GM12878 (cell line): ENCODE measurements at regions not wholly inside any gene's neighbourhood (a gene's known extent, or its start where the extent isn't known, plus 50 kb on each side); places are given as distances from the start of the nearest gene placed in this dataset.

Source experiments
- ATAC-seq: fragments of 200-7000 bp; cut with Tn5 transposase; 3 replicates; pipeline ENCODE4 v1.9.1; 2020; ENCODE audit warnings: mild to moderate bottlenecking, moderate library complexity
- BruUV-seq: library from RNA; stranded (reverse); fragments of 400-500 nt; replicated peaks from 2 replicates; lab custom pipeline; 2021; lab: Mats Ljungman, UMichigan
- CTCF ChIA-PET: fragments of 300-600 bp; sonication (Branson Sonifier 250); formaldehyde crosslinking; extraction: SDS; loops from one replicate; lab custom pipeline; 2021; ENCODE audit warnings: inconsistent platforms; lab: Yijun Ruan, JAX
- POLR2A ChIA-PET: fragments of 350-600 bp; formaldehyde crosslinking; extraction: SDS; loops from one replicate; lab custom pipeline; 2021; ENCODE audit warnings: inconsistent platforms; lab: Charles Lee
- RAD21 ChIA-PET: fragments of 300-600 bp; sonication (Branson Sonifier 250); formaldehyde crosslinking; loops from one replicate; lab custom pipeline; 2023; ENCODE audit warnings: antibody characterized with exemption; ENCODE audit not compliant: unreplicated experiment; lab: Charles Lee
- SMC1A ChIA-PET: fragments of 300-600 bp; sonication (Branson Sonifier 250); formaldehyde crosslinking; loops from one replicate; lab custom pipeline; 2023; ENCODE audit not compliant: unreplicated experiment, uncharacterized antibody; lab: Charles Lee
- DNase-seq: peaks from one replicate; pipeline ENCODE4 v3.0.0-alpha.2; 2011; ENCODE audit warnings: low read depth, low spot score
- FAIRE-seq: peaks from 3 replicates; lab custom pipeline; 2011; peaks lifted over from hg19 to GRCh38; lab: Jason Lieb, UNC
- H2AFZ ChIP-seq: 2 replicates; pipeline ENCODE4 v1.6.0; 2011; ENCODE audit warnings: low read depth, low read length, control low read depth; ENCODE audit not compliant: control insufficient read depth
- H3K27ac ChIP-seq: 2 replicates; pipeline ENCODE4 v1.5.1; 2011; ENCODE audit warnings: control low read depth; ENCODE audit not compliant: control insufficient read depth, insufficient read depth
- H3K27me3 ChIP-seq, 2 experiments: replicated peaks in 1 of 2; 2 replicates each; pipeline versions ENCODE4 v1.6.0 to v1.6.1; 2011; ENCODE audit warnings: low read length in 1 of 2; ENCODE audit not compliant: control insufficient read depth in 2 of 2, insufficient read depth in 2 of 2
- H3K36me3 ChIP-seq, 2 experiments: 2 replicates each; pipeline ENCODE4 v1.5.1; 2011; ENCODE audit warnings: low read length in 1 of 2; ENCODE audit not compliant: control insufficient read depth in 2 of 2, insufficient read depth in 2 of 2
- H3K4me1 ChIP-seq: 2 replicates; pipeline ENCODE4 v1.6.1; 2011; ENCODE audit warnings: mild to moderate bottlenecking, low read length, moderate library complexity, mixed read lengths; ENCODE audit not compliant: control insufficient read depth, insufficient read depth
- H3K4me2 ChIP-seq: 2 replicates; pipeline ENCODE4 v1.6.0; 2011; ENCODE audit warnings: control low read depth; ENCODE audit not compliant: control insufficient read depth, insufficient read depth
- H3K4me3 ChIP-seq: fragments of 200-600 bp; sonication (generic); 2 replicates; pipeline ENCODE4 v1.5.1; 2016
- H3K79me2 ChIP-seq: 2 replicates; pipeline ENCODE4 v1.6.0; 2011; ENCODE audit warnings: low read length; ENCODE audit not compliant: control insufficient read depth, insufficient read depth
- H3K9ac ChIP-seq: 2 replicates; pipeline ENCODE4 v1.8.0; 2011; ENCODE audit warnings: low read length, control low read depth, mixed read lengths; ENCODE audit not compliant: control insufficient read depth, insufficient read depth
- H3K9me3 ChIP-seq: replicated peaks from 3 replicates; pipeline ENCODE4 v1.5.1; 2011; ENCODE audit warnings: mild to moderate bottlenecking, low read length; ENCODE audit not compliant: control insufficient read depth, insufficient read depth
- H4K20me1 ChIP-seq: 2 replicates; pipeline ENCODE4 v1.6.0; 2011; ENCODE audit not compliant: control insufficient read depth, insufficient read depth
- CBX3 ChIP-seq: fragments of 200-600 bp; sonication (generic); IDR thresholded peaks from 2 replicates; pipeline ENCODE4 v1.6.1; 2016; ENCODE audit warnings: low read depth, borderline replicate concordance
- EED ChIP-seq: sonication (generic); IDR thresholded peaks from 2 replicates; pipeline ENCODE4 v1.6.1; 2016; ENCODE audit warnings: antibody characterized with exemption, low read depth
- EP300 ChIP-seq, 2 experiments: fragments of 150-350 bp in 1 of 2; IDR thresholded peaks; 2 replicates each; pipeline ENCODE4 v1.6.1; 2011 to 2012; ENCODE audit warnings: low read depth in 2 of 2, low read length in 2 of 2, borderline replicate concordance in 1 of 2, improper control_type of control experiment in 1 of 2, inconsistent platforms in 1 of 2; ENCODE audit not compliant: control insufficient read depth in 1 of 2
- ESRRA ChIP-seq: IDR thresholded peaks from 2 replicates; pipeline ENCODE4 v1.6.1; 2012; ENCODE audit warnings: mild to moderate bottlenecking, low read length, improper control_type of control experiment
- IKZF1 ChIP-seq: fragments of 450-650 bp; conservative IDR thresholded peaks from 2 replicates; pipeline ENCODE4 v1.6.1; 2017; ENCODE audit warnings: antibody characterized with exemption, mild to moderate bottlenecking
- MEF2A ChIP-seq: IDR thresholded peaks from 2 replicates; pipeline ENCODE4 v1.6.1; 2011; ENCODE audit warnings: low read depth, mild to moderate bottlenecking, low read length, moderate library complexity; ENCODE audit not compliant: insufficient read depth
- MYC ChIP-seq: IDR thresholded peaks from 2 replicates; pipeline ENCODE4 v1.6.1; 2011; ENCODE audit warnings: mild to moderate bottlenecking, low read length, moderate library complexity, inconsistent platforms; ENCODE audit not compliant: insufficient read depth, insufficient replicate concordance, insufficient read length, severe bottlenecking
- NRF1 ChIP-seq: conservative IDR thresholded peaks from 2 replicates; pipeline ENCODE4 v1.6.1; 2011; ENCODE audit warnings: mild to moderate bottlenecking, low read depth, low read length, improper control_type of control experiment
- POLR2AphosphoS2 ChIP-seq: IDR thresholded peaks from 2 replicates; pipeline ENCODE4 v1.6.1; 2011; ENCODE audit warnings: low read depth, mild to moderate bottlenecking, low read length, improper control_type of control experiment, moderate library complexity
- RB1 ChIP-seq: fragments of 450-650 bp; formaldehyde crosslinking; IDR thresholded peaks from 2 replicates; pipeline ENCODE4 v1.6.1; 2017; ENCODE audit warnings: mild to moderate bottlenecking, borderline replicate concordance
- SMAD5 ChIP-seq: IDR thresholded peaks from 2 replicates; pipeline ENCODE4 v1.6.1; 2016; ENCODE audit warnings: antibody characterized with exemption, low read depth
- YBX1 ChIP-seq: fragments of 450-650 bp; IDR thresholded peaks from 2 replicates; pipeline ENCODE4 v1.6.1; 2016; ENCODE audit warnings: antibody characterized with exemption
- ZBED1 ChIP-seq: IDR thresholded peaks from 2 replicates; pipeline ENCODE4 v1.6.1; 2016; ENCODE audit warnings: borderline replicate concordance
- ZNF217 ChIP-seq: fragments of 450-650 bp; IDR thresholded peaks from 2 replicates; pipeline ENCODE4 v1.6.1; 2017; ENCODE audit warnings: antibody characterized with exemption, mild to moderate bottlenecking
- WGBS: methylation state at CpG from one replicate; pipeline ENCODE4 v1.1.6; 2016; ENCODE audit warnings: low lambda C conversion rate; ENCODE audit not compliant: insufficient replicate concordance, insufficient coverage; ENCODE audit errors: missing lambda C conversion rate; 5-methylcytosine and 5-hydroxymethylcytosine counted together
- in situ Hi-C: fragments of 300-500 bp; cut with MboI; formaldehyde crosslinking; loops from 9 replicates; pipeline ENCODE4 v1.14.3; 2018; ENCODE audit warnings: mixed read lengths
- intact Hi-C: fragments of 100-400 bp; cut with micrococcal nuclease; formaldehyde crosslinking; loops from one replicate; pipeline ENCODE4 v1.14.2; 2022; ENCODE audit not compliant: unreplicated experiment

DNA sequence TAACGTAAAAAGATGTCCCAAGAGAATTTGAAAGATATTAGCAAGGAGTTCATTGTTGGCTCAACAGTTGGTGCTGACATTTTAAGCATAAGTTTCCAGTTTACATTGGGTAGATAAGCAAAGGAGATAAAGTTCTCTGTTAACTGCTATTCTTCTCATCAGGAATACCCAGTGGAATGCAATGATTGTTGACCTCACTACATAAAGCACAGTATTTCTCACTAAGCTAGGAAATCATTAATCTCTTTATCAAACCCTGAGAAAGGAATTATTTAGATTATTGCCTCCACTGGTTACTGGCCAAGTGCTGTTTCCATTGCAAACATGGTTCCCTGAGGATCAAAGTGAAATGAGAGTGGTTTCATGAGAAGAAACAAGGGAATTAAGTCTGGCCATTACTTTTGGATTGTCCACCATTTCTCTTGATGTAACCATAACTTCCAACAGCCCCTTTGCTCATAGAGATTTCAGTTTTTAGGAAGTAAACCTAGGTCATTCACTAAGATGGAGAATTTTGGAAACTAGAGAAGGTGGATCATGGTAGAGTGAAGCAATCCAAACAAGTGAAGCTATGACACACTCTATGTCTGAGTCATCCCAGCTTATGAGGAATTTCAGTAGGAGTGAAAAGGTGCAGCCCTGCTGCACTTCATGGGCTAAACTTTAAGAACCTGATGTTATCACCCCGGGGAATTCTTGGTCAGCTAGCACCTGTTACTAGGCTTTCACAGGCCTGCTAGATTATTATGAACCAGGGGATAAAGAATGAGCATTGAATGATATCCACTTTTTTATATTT is 163.4 kb downstream of the AREG start:
- intact Hi-C loops: no loop called here
- ChIA-PET CTCF (interaction anchor here (1.5 kb wide), 1 partner anchor 14 kb away, joined by 4 read pairs; no protein-coding TSS in a partner anchor), SMC1A (no interaction called here), POLR2A (no interaction called here), RAD21 (no interaction called here)
- Histone ChIP-seq H3K4me1 (no peaks in the 10 kb centered on the region), H3K4me3 (no peak overlapping the region), H3K79me2 (no peaks in the 10 kb centered on the region), H3K27me3 (peaks cover 0 to 1% of the 10 kb centered on the region in 2 experiments; a peak in 1 of 4 replicates), H3K36me3 (no peaks in the 10 kb centered on the region), H3K9ac (no peak overlapping the region), H3K27ac (no peak overlapping the region), H2AFZ (no peak overlapping the region), H3K9me3 (no peaks in the 10 kb centered on the region), H4K20me1 (no peaks in the 10 kb centered on the region), H3K4me2 (no peak overlapping the region)
- no peak for FAIRE-seq
- TF ChIP-seq IKZF1: no peak
- no peak for TF ChIP-seq MEF2A
- no peak for ATAC-seq
- BruUV-seq: no TSS peak
- 19% methylated on average over 2 of the region's 2 CpGs for WGBS
- no peak for DNase-seq
- in situ Hi-C loops: no loop called here

DNA sequence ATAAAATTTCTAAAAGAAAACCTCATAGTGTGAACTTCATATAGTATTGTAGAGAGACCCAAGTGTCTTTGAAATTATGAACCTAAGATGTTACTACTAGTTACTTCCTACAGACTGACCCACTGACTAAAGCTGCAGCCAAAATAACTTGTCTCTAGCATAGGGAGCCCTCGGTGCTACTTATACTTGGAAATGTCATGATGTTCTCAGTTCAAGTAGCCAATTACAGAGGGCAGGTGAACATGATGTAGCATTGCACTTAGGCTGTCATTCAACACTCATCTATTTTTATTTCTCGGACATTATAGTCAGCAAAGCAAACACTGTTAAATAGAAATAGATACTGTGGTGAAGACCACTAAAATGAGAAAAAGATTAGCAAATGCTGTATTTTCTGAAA is 165.6 kb downstream of the AREG start:
- in situ Hi-C loops: no loop called here
- WGBS: 26% methylated on average over 2 of the region's 2 CpGs
- Histone ChIP-seq H3K4me2 (no peak overlapping the region), H2AFZ (no peak overlapping the region), H3K79me2 (no peaks in the 10 kb centered on the region), H3K9me3 (no peaks in the 10 kb centered on the region), H3K4me1 (no peaks in the 10 kb centered on the region), H3K9ac (no peak overlapping the region), H4K20me1 (no peaks in the 10 kb centered on the region), H3K27me3 (peaks cover 0 to 1% of the 10 kb centered on the region in 2 experiments; a peak in 1 of 4 replicates), H3K36me3 (no peaks in the 10 kb centered on the region), H3K27ac (no peak overlapping the region), H3K4me3 (no peak overlapping the region)
- DNase-seq (no peak), FAIRE-seq (no peak), ATAC-seq (no peak)
- SMC1A ChIA-PET: no interaction called here
- BruUV-seq: no TSS peak
- POLR2A ChIA-PET: no interaction called here
- intact Hi-C loops: no loop called here
- RAD21 ChIA-PET: no interaction called here
- CTCF ChIA-PET: no interaction called here
- TF ChIP-seq RB1 (no peak), EED (no peak), EP300 (IDR thresholded peaks at IDR 0.05; ENCODE audit: borderline replicate concordance in 1 of 2, control insufficient read depth in 1 of 2, low read depth in 2 of 2, low read length in 2 of 2) (no peak), SMAD5 (no peak), MYC (no peak), ZNF217 (no peak), ESRRA (no peak), CBX3 (no peak), ZBED1 (no peak), YBX1 (no peak), POLR2AphosphoS2 (no peak), NRF1 (no peak)
